ENCODE measurements at regions not wholly inside any gene's neighbourhood (a gene's known extent, or its start where the extent isn't known, plus 50 kb on each side); places are given as distances from the start of the nearest gene placed in this dataset.

DNA sequence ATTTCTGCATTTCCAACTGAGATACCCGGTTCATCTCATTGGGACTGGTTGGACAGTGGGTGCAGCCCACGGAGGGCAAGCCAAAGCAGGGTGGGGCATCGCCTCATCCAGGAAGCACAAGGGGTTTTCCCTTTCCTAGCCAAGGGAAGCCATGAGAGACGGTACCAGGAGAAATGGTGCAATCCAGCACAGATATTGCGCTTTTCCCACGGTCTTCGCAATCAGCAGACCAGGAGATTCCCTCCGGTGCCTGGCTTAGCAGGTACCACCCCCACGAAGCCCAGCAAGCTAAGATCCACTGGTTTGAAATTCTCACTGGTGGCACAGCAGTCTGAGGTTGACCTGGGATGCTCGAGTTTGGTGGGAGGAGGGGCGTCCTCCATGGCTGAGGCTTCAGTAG is 527.0 kb downstream of the TLE1 start:
- FAIRE-seq, result no peak

DNA sequence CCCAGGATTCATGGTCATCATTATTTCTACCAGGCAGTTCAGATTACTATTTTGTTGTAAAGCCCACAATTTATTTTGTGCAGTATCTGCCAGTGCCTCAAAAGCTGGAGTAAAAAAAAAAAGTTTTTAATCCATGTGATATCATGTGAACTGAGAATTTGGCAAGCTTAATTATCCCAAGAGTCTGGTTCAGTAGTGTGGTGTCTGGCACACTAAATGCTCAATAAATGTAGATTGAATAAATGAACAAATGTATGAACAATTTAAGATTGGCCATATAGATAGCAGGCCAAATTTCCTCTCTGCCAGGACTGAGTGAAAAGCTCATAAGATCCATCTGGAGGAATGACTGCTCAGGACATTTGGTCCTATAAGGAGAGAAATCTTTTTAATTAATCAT is 533.0 kb downstream of the TLE1 start:
- FAIRE-seq, result no peak

DNA sequence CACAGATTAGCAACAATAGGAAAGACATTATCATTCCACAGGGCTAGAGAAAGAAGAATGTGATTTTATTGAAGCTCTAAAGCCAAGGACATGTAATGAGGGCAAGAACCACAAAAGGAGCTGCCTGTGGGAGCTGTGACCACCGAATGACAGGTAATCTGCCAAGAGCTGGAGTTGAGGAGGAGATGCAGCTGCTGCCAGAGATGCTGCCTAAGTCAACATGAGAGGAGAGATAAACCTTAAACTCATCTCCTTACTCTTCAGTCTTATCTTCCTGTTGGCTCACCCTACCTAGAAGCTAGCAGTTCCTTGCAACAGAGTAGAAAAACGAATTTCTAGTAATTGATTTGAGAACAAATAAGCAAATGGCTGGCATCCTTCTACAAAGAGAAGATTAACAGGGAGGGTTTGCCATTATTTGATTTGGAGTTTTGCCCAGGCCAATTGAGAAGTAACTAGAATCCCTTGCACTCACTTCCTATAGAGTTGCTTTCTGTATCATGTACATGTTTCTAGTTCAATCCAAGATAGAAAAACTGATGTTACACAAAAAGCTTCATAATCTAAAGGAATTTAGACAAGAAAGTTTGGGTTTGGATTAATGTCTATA is 539.2 kb downstream of the TLE1 start:
- no peak for FAIRE-seq

DNA sequence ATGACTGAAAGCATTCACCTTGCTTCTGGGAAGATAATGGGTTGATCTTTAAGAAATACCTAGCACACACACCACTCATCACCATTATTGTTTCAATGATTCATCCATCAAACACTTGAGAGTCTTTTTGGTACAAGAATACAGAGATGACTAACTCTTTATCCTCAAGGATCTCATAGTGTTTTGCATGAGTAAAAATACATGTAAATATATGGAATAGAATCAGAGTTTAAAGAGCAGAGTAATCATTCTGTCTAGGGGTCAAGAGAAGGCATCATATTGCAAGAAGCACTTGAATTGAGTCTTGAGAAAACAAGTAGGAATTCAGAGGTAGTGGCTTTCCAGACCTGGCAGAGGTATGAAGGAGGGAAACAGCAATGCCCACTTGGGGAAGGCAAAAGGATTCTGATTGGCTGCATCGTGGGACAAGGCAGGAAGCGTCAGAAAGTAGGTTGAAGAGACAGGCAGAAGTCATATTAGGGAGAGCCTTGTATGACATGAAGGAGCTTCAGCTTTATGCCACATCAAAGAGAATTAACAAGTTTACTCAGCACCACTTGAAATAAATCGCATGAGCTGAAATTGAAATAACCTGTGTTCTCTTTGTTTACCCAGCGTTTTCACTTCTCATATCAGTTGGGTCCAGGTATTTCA is 542.5 kb downstream of the TLE1 start:
- no peak for FAIRE-seq

DNA sequence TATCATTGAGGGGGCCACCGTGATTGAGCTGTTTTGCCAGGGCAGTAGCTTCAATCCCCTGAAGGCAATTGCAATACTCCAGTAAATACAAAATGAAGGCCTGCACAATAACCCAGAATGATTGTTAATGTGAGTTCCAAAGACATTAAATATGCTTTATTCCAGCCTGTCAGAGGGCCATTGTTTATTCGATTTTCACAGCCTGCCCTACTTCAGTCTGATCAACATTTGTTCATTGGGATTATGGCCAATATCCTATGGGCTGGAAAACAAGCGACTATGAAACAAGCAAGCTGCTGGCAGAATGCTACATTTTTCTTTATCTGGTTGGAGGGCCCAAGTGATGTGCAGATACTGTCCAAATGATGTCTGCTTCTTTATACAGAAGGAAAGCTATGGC is 543.1 kb downstream of the TLE1 start:
- no peak for FAIRE-seq

DNA sequence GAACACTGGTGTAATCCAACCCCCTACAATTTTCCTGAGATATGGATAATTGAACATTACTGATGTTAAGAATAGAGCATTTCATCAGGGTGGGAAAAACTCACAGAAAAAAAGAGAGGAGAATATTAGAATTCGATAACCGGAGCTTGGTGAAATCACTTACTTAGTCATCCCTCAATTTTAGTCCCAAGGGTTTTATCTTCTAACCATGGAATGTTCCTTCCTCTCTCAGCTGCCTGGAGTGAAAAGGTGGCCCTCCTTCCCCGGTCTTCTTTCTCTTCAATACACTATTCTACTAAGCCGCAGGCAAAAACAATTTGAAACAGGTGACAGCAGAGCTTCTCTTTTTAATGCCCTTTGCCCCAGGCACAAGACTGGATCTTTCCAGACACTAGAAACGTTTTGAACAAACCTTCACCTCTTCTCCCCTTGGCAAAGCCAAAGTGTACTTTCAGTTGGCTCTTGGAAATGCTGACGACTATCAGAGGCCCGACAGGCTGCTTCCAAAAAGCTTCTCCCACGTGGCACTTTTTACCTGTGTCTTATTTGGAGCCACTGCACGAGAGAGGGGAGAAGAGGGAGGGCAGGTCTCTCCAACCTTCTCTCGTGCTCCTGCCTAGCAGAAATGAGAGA is 543.9 kb downstream of the TLE1 start:
- no peak for FAIRE-seq

DNA sequence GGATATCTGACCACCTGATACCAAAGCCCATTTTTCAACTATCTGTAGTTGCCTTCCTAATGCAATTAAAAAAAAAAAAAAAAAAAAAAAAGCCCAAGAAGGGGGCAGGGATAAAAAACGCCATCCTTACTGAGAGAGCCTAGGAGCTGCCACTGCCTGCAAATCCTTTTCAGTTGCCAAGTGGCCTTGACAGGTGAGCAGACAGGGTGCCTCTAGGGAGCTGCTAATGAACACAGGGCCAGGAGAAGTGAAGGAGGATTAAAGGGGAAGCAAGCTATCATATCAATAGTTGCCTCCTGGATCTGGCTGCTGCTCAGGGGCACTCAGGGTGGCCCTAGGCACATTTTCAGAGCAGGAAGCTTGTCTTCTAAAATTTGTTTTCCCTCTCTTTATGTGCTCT is 547.4 kb downstream of the TLE1 start:
- no peak for FAIRE-seq

DNA sequence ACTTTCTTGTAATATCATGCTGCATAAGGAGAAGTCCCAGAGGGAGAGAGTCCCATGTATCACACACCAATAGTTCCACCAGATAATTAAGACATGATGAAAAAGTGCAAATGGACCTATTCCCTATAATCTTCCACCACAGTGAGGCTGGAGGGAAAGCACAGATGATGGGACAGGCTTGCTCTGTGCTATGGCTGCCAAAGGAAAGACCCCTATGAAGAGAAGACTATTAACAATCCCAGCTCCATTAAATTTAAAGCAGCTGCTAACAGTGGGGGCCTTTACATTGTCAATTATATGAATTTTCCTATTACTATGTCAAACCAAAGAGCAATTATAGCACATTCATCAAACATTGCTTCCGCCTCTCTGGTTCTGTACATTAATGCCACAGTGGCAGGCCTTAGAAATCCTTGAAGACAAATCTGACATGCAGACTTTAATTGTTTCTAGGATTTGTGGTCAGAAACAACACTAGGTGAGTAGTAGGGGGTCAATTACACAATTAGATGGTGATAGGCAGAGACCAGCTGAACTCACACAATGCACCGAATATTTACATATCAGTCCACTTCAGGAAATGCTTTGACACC is 551.3 kb downstream of the TLE1 start:
- no peak for FAIRE-seq

DNA sequence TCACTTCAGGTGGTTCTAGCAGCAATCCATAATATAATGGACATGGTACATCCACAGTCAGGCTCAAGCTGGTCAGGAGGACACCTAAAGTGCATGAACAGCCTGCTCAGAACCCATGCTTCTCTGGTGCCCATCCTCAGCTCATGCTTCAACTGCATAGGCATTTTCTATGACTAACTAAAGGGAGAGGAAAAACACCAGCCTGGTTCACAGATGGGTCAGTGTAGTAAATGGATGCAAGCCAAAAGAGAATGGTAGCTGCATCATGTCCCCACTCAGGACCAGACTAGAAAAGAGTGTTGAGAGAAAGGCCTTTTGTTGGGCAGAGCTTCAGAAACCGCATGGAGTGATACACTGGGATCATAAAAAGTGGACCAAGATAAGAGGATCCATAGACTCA is 556.6 kb downstream of the TLE1 start:
- FAIRE-seq, result no peak

DNA sequence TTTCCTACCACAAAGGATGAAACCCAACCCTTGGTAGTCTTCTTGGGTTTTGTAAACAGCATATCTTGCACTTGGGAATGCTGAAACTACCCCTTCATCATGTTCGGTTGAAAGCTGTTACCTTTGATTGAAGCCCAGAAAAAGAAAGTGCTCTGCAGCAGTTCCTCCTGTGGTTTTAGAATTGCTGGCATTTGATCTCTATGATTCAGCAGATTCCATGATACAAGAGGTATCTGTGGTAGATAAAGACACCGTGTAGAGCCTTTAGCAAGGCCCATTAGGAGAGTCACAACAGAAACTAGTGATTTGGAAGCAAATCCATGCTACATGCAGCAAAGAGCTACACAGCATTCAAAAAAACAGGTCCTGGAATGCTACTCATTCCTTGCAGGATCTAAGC is 557.0 kb downstream of the TLE1 start:
- no peak for FAIRE-seq

DNA sequence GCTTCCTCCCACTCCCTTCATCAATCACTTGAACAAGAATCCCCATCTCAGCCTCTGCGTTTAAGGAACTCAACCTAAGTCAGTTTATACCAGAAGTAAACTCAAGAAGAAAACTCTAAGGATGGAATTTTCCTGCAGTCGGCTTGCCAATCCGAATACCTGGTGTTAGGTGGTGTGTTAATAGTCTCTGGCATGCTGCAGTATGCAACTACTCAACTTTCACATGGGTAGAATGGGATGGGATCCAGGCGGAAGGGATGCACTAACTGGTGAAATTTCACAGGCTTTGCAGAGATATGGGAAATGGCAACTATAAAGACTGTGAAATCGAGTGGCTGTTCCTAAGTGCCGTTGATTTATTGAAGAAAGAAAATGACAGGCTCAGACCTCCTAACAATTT is 560.6 kb downstream of the TLE1 start:
- no peak for FAIRE-seq

DNA sequence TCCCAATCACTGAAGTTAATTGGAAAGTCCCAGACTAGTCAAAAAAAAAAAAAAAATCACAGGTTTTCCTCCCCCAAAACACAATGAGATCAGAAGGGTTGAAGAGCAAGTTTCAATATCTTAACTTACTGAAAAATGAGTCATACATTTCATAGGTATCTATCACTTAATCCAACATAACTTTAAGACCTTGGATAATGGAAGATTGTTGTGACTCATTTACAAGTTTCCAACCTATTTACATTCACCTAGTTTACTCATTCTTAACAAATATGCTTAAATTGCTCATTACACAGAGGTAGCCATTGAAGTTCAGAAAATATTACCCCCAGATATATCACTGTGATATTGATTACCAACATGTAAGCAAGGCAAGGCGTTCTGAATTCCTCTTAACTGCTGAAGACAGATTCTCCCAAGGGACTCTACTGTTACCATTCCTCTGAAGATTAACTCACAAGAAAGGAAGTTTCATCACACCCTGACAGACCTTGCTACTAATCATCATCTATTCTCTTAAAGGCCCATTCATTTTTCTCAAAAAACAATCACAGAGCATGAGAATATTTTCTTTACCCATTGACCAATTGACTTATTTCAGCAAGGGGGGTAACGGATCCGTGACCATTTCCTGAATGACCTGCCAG is 563.8 kb downstream of the TLE1 start:
- FAIRE-seq, result no peak

DNA sequence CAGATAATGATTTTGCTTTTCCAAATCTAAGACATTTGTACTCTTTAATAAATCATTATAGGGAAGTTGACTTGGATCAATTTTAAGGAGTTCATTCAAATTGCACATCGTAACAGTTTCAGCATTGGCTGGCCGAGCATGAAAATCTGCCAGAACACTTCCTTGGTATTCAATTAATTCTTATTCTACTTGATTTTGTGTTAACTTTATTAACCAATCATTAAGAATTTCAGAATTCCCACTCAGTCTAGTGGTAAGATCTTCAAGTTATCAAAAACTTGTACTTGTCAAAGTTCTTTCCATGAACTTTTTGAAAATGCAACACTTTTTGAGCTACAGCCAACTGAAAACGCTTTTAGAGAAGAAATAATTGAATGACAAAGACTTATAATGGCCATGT is 565.8 kb downstream of the TLE1 start:
- FAIRE-seq, result no peak

DNA sequence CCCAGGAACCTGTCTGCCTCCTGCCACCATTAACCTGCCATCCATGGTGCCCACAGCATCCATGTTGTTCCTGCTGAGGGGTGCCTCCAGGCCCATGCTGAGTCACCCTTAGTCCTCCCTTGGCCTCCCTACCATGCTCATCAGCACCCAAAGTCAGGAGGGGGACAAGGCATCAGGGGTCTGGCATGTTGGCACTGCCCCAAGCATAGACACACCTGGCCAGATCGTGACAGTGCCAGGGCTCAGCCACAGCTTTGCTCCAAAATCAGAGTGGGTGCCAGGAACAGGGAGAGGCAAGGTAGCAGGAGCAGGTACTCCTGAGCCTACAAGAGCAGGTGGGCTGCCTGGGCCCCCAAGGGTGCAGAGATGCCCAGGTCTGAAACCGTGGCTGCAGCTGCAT is 566.6 kb downstream of the TLE1 start:
- no peak for FAIRE-seq

DNA sequence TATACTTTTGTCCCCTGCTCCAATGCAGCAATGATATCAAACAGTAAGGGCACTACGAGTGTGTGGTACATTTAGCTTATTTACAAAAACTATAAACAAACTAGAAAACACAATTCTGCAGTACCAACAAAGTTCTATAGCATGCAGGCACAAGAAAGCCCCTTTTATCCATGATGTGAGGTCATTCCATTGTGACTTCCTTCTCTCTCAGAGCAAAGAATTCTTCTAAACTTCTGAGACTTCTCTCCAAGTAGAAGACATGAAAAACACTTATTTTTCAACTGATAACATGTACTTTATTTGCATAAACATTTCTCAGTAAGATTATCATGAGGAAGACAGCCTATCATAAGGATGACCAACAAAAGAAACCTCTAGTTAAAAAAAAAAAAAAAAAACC is 569.8 kb downstream of the TLE1 start:
- no peak for FAIRE-seq

DNA sequence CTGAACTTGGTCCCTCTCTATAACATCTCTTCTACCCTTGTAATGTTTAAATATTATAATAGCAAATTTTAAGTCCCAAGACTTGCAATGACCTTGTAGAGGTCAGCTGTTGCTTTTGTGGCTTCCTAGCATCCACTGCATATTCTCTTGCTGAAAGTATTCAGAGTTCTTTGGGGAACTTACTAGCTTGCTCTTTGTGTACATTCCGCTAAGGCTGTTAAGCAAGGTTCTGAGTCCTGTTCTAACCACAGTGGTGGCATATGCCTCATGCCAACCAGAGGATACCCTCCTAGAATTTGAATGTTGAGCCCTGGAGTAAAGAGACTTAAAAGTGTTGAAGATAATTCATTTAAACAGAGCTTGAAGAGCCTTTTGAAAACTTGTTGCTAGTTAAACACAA is 570.9 kb downstream of the TLE1 start:
- FAIRE-seq, result no peak

DNA sequence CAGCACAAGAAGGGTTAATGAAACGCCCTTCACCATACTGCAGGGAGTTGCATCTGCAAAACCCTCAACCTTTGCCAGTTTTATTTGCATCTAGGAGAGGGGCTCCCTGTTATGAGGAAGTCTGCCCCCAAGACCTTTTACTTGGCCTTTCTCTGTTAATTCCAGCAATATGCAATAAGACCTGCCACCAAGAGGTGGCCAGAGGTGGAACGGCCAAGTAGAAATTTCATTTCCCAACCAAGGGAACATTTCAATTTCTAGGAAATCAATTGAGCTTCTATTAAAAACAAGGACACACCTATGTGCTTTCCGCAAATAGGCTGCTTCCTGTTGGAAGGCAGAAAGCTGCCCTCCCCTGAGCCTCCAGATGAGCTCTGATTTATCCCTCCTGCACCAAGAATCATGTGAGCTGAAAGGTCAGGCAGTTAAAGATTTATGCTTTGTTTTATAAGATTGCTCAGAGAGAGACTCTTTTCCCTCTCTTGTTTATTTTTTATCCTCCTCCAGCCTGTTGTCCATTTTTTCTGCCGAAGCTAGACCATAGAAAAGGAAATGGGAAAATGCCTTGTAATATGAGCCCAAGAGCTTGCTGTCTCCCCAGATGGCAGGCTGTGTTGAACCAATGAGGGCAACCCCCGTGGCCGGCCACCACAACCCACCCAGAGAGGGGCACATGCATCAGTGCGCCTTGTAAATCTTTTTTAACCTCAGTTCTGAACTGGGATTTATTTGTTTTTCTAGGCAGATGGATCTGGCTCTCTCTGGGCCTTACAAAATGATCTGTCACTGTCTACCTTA is 572.8 kb downstream of the TLE1 start:
- FAIRE-seq, result no peak

DNA sequence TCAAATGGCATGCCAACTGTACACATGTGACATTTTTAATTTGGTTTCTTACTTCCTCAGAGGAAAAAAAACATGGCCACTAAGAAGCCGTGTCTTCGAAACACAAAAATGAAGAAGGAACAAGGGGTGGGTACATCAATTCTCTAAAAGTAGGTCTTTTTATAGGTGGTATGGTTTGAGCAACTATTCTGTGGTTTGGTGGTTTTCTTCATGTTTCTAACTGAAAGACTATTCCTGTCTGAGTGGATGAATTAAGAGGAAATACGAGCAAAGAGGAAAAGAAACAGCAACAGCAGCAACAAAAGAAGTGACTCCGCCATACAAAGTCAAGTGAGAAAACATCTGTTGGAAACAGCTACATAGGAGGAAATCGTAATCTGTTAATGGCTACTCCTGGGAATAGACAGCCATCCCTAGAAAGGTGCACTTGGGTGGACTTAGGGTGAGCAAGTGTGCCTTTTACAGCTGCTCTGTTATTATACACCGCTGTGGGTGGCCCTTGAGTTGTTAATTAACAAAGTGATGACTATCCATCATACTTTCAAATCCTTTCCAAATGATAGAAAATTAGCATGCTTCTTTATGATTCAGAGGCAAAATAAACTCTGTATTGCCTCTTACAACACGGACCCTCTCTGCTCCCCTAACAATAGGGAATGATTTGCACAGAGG is 575.8 kb downstream of the TLE1 start:
- FAIRE-seq, result no peak

DNA sequence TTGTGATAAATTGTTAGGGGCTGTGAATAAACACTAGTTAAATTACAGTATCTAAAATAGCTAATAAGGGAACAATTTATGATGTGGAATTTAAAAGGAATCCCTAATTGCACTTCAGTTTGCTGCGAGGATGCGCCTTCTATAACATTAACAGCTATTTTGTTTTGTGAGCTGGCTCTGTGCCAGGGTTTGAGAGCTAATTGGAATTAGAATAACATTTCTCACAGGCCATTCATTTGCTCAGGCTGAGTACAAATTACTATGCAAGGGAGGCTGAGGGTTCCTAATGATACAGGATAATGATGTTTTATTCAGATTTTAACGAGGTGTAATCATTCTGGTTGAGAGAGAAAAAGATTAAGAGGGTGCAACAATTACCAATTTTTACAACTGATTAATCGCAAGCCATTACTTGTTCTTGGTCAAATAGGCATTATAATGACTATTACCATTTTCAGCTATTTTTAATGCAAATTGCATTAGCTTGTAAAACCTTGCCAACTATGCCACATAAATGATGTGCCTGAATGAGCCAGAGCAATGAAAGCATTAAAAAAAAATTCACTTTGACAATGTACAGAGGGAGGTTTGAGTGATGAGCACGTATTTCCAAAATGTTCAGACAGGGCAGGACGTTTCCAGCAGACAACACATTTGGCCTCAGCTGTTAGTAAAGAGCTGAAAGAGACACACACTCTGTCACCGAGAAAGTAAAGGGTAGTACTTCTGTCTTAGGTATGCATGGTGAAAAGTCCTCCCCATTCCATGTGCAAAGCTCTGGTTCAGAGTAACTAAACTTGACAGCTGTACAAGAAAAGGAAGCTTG is 576.5 kb downstream of the TLE1 start:
- no peak for FAIRE-seq

DNA sequence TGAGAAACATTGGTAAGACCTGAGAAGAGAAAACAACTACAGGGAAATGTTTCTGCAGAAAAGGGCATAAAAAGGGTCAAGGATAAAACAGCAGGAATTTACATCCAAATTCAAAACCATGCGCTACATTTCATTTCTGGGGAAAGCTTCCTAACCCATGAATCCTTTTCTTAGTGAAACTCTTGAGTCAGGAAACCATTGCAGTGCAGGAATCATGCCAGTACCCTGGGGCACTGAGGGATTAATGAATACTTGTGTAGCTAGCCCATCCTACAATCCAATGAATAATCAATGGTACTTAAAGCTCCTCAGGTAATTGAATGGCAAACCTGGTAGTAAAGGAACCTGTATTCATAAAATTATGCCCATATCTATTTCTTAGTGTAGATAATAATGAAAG is 580.5 kb downstream of the TLE1 start:
- FAIRE-seq, result no peak

DNA sequence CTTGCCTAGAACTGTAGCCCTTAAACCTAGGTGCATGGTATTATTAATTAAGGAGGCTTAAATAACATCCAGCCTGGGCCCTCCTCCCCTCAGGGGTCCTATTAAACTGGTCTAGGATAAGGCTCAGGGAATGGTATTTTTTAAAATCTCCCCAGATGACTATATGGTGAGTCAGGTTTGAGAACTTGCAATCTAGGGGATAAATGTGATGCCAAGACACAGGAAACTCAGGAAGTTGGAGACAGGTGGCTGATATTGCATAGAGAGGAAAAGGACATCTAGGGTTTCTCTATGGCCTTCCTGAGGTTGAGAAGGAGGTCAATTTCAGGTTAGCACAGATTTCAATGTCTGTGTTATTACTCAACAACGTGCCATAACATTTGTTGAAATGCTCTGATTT is 581.0 kb downstream of the TLE1 start:
- FAIRE-seq, result no peak
